ENCODE measurements at regions not wholly inside any gene's neighbourhood (a gene's known extent, or its start where the extent isn't known, plus 50 kb on each side); places are given as distances from the start of the nearest gene placed in this dataset.
A peak's percentile ranks its signal among the peaks of the same experiment; 100 is the strongest.

GRCh38 chr3:102193255-102193654, 241.6 kb upstream of the ZPLD1 start:
- no peaks in the 10 kb centered on the region for H3K36me3 ChIP-seq (replicated peaks in 1 of 2; ENCODE audit: control insufficient read depth in 1 of 2, insufficient read depth in 2 of 2, low read length in 2 of 2)
- intact Hi-C loops (cut with micrococcal nuclease): no loop called here
- TF ChIP-seq, protein P1, sequence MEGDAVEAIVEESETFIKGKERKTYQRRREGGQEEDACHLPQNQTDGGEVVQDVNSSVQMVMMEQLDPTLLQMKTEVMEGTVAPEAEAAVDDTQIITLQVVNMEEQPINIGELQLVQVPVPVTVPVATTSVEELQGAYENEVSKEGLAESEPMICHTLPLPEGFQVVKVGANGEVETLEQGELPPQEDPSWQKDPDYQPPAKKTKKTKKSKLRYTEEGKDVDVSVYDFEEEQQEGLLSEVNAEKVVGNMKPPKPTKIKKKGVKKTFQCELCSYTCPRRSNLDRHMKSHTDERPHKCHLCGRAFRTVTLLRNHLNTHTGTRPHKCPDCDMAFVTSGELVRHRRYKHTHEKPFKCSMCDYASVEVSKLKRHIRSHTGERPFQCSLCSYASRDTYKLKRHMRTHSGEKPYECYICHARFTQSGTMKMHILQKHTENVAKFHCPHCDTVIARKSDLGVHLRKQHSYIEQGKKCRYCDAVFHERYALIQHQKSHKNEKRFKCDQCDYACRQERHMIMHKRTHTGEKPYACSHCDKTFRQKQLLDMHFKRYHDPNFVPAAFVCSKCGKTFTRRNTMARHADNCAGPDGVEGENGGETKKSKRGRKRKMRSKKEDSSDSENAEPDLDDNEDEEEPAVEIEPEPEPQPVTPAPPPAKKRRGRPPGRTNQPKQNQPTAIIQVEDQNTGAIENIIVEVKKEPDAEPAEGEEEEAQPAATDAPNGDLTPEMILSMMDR (IDR thresholded peaks at IDR 0.05): no peak
- no peak overlapping the region for H2AFZ ChIP-seq (ENCODE audit: insufficient read depth, low read depth, low read length, poor library complexity, severe bottlenecking)
- Mint-ChIP-seq H3K27me3 (ENCODE audit: low read depth in 3 of 3) (no peaks in the 10 kb centered on the region), H3K9me3 (no peaks in the 10 kb centered on the region), H3K36me3 (no peaks in the 10 kb centered on the region), H3K4me3 (no peak overlapping the region), H3K4me1 (peaks cover 22% of the 10 kb centered on the region), H3K27ac (peak overlapping the region in 1 of 7 donors; percentile 2)
- no peak overlapping the region for H3K27ac ChIP-seq (ENCODE audit: low read depth in 1 of 2, low read length in 2 of 2)
- WGBS (ENCODE audit: insufficient coverage): no CpG with 5 or more reads among the region's 1 CpG
- H3K79me2 ChIP-seq (ENCODE audit: insufficient read depth, low read length): no peaks in the 10 kb centered on the region
- H3K4me2 ChIP-seq (replicated peaks; ENCODE audit: extremely low read depth, low read length, poor library complexity, severe bottlenecking): no peak overlapping the region
- DNase-seq: peak in 1 of 3 donors; percentile 12
- no peak overlapping the region for H3K4me3 ChIP-seq (replicated peaks in 1 of 3; ENCODE audit: low read depth in 2 of 3, low read length in 3 of 3)
- H3K9me3 ChIP-seq (replicated peaks in 1 of 2; ENCODE audit: control insufficient read depth in 1 of 2, insufficient read depth in 1 of 2, low read length in 2 of 2): no peaks in the 10 kb centered on the region
- H3K27me3 ChIP-seq (ENCODE audit: control insufficient read depth in 2 of 2, insufficient read depth in 2 of 2, low read length in 2 of 2): no peaks in the 10 kb centered on the region
- no peak overlapping the region for H3K9ac ChIP-seq (ENCODE audit: insufficient read depth, low read length, poor library complexity, severe bottlenecking)
- no peaks in the 10 kb centered on the region for H4K20me1 ChIP-seq (ENCODE audit: insufficient read depth, low read length)
- peaks cover 12 to 14% of the 10 kb centered on the region in 2 donors for H3K4me1 ChIP-seq (ENCODE audit: control insufficient read depth in 1 of 2, insufficient read depth in 2 of 2, low read length in 2 of 2)

DNA sequence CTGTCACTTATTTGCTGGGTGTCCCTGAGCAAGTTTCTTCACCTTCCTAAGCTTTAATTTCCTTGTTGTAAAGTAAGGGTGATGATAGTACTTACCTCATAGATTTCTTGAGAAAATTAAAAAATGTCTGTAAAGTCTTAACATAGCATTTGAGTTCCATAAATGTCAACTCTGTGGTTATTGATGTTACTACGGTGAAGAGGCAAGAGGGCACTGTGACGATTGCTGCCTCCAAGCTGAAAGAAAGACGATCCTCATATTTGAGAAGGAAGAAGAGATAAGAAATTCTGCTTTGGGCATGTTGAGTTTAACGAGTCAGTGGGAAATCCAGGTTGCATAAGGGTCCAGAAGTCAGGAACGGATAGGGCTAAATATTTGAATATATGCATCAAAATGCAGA, 240.8 kb upstream of the ZPLD1 start:
- Histone ChIP-seq H3K9ac (ENCODE audit: insufficient read depth, low read length, poor library complexity, severe bottlenecking) (no peak overlapping the region), H3K36me3 (replicated peaks in 1 of 2; ENCODE audit: control insufficient read depth in 1 of 2, insufficient read depth in 2 of 2, low read length in 2 of 2) (no peaks in the 10 kb centered on the region), H3K79me2 (ENCODE audit: insufficient read depth, low read length) (no peaks in the 10 kb centered on the region), H2AFZ (ENCODE audit: insufficient read depth, low read depth, low read length, poor library complexity, severe bottlenecking) (no peak overlapping the region), H3K4me3 (replicated peaks in 1 of 3; ENCODE audit: low read depth in 2 of 3, low read length in 3 of 3) (no peak overlapping the region), H3K27me3 (ENCODE audit: control insufficient read depth in 2 of 2, insufficient read depth in 2 of 2, low read length in 2 of 2) (no peaks in the 10 kb centered on the region), H4K20me1 (ENCODE audit: insufficient read depth, low read length) (no peaks in the 10 kb centered on the region), H3K4me1 (ENCODE audit: control insufficient read depth in 1 of 2, insufficient read depth in 2 of 2, low read length in 2 of 2) (peaks cover 10 to 14% of the 10 kb centered on the region in 2 donors), H3K9me3 (replicated peaks in 1 of 2; ENCODE audit: control insufficient read depth in 1 of 2, insufficient read depth in 1 of 2, low read length in 2 of 2) (no peaks in the 10 kb centered on the region), H3K4me2 (replicated peaks; ENCODE audit: extremely low read depth, low read length, poor library complexity, severe bottlenecking) (no peak overlapping the region), H3K27ac (ENCODE audit: low read depth in 1 of 2, low read length in 2 of 2) (no peak overlapping the region)
- Mint-ChIP-seq H3K9me3 (no peaks in the 10 kb centered on the region), H3K4me3 (no peak overlapping the region), H3K4me1 (peaks cover 21% of the 10 kb centered on the region), H3K36me3 (no peaks in the 10 kb centered on the region), H3K27me3 (ENCODE audit: low read depth in 3 of 3) (no peaks in the 10 kb centered on the region), H3K27ac (no peak overlapping the region)
- intact Hi-C loops (cut with micrococcal nuclease): no loop called here
- WGBS (ENCODE audit: insufficient coverage): 100% methylated on average over 5 of the region's 5 CpGs
- TF ChIP-seq, protein P1 (IDR thresholded peaks at IDR 0.05): no peak
- DNase-seq: no peak
